ENCODE measurements at regions not wholly inside any gene's neighbourhood (a gene's known extent, or its start where the extent isn't known, plus 50 kb on each side); places are given as distances from the start of the nearest gene placed in this dataset.

DNA sequence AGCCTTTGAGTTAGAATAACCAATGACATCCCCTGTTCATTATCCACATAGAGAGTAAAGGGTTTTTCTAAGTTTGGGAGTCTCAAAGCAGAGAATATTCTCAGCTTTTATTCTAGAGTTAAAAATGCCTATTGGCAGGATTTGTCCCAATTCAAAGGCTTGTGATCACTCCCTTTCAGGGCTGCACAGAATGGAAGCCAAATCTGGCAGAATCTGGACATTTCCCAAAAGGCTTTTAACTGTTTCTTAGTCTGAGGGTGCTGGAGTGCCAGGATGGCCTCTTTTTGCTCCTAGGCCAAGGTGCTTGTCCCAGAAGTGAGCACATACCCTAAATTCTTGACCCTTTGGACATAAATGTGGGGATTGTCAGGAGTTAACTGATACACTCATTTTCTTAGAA, 556.6 kb downstream of the DOK5 start:
- no peak for DNase-seq (ENCODE audit: low spot score)
- Mint-ChIP-seq H3K27ac (ENCODE audit: unreplicated experiment) (no peak overlapping the region), H3K36me3 (ENCODE audit: low read depth, unreplicated experiment) (peaks cover 11% of the 10 kb centered on the region), H3K9me3 (ENCODE audit: unreplicated experiment) (peaks cover 41% of the 10 kb centered on the region), H3K4me1 (ENCODE audit: unreplicated experiment) (no peaks in the 10 kb centered on the region), H3K27me3 (ENCODE audit: unreplicated experiment) (peaks cover 4% of the 10 kb centered on the region), H3K4me3 (ENCODE audit: unreplicated experiment) (no peak overlapping the region)
- TF ChIP-seq, protein P1, sequence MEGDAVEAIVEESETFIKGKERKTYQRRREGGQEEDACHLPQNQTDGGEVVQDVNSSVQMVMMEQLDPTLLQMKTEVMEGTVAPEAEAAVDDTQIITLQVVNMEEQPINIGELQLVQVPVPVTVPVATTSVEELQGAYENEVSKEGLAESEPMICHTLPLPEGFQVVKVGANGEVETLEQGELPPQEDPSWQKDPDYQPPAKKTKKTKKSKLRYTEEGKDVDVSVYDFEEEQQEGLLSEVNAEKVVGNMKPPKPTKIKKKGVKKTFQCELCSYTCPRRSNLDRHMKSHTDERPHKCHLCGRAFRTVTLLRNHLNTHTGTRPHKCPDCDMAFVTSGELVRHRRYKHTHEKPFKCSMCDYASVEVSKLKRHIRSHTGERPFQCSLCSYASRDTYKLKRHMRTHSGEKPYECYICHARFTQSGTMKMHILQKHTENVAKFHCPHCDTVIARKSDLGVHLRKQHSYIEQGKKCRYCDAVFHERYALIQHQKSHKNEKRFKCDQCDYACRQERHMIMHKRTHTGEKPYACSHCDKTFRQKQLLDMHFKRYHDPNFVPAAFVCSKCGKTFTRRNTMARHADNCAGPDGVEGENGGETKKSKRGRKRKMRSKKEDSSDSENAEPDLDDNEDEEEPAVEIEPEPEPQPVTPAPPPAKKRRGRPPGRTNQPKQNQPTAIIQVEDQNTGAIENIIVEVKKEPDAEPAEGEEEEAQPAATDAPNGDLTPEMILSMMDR (IDR thresholded peaks at IDR 0.05; ENCODE audit: unreplicated experiment), result no peak

DNA sequence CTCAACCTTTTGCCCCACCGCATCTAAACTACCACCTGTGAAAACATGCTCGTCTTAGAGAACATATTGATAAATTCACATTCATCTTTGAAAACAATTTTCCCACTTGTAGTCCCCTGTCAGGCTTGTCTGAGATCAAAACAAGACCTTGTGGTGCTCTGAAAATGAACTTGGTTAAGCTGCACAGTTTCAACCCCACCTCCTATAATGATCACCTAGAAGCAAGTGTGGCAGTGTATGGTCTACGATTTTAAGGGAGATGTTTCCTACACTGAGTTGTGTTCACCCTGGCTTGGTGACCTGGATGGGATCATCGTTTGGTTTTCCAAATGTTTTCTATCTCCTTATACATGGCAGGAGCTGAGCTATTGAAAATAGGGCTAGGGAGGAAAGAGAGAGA, 539.4 kb downstream of the DOK5 start:
- Mint-ChIP-seq H3K27ac (ENCODE audit: unreplicated experiment) (no peak overlapping the region), H3K36me3 (ENCODE audit: low read depth, unreplicated experiment) (no peaks in the 10 kb centered on the region), H3K9me3 (ENCODE audit: unreplicated experiment) (peaks cover 26% of the 10 kb centered on the region), H3K4me1 (ENCODE audit: unreplicated experiment) (no peaks in the 10 kb centered on the region), H3K27me3 (ENCODE audit: unreplicated experiment) (peaks cover 1% of the 10 kb centered on the region), H3K4me3 (ENCODE audit: unreplicated experiment) (no peak overlapping the region)
- TF ChIP-seq, protein P1 (IDR thresholded peaks at IDR 0.05; ENCODE audit: unreplicated experiment), result no peak
- DNase-seq (ENCODE audit: low spot score), result no peak

DNA sequence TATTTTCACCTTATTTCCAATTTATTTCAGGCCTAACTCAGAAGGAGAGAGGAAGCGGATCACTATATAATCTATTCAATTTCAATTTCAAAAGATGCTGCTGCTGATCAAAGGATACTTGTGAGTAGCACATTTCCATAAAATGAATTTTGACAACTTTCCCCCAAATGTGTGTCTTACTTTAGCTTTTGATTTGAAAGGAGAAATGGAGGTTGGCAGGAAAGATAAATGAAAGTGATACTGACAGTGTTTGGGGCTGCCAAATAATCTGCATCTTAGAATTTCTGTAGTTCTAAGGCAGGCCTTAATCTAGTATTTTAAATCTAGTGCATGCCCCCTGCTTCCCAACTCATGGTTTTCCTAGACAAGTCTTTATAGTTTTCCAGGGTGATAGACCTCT, 535.4 kb downstream of the DOK5 start:
- no peak overlapping the region for H3K4me3 Mint-ChIP-seq (ENCODE audit: unreplicated experiment)
- H3K4me1 Mint-ChIP-seq (ENCODE audit: unreplicated experiment), result no peaks in the 10 kb centered on the region
- H3K27ac Mint-ChIP-seq (ENCODE audit: unreplicated experiment), result no peak overlapping the region
- DNase-seq (ENCODE audit: low spot score), result no peak
- H3K9me3 Mint-ChIP-seq (ENCODE audit: unreplicated experiment), result peaks cover 33% of the 10 kb centered on the region
- TF ChIP-seq, protein P1 (IDR thresholded peaks at IDR 0.05; ENCODE audit: unreplicated experiment), result no peak
- H3K27me3 Mint-ChIP-seq (ENCODE audit: unreplicated experiment), result peaks cover 1% of the 10 kb centered on the region
- no peaks in the 10 kb centered on the region for H3K36me3 Mint-ChIP-seq (ENCODE audit: low read depth, unreplicated experiment)

DNA sequence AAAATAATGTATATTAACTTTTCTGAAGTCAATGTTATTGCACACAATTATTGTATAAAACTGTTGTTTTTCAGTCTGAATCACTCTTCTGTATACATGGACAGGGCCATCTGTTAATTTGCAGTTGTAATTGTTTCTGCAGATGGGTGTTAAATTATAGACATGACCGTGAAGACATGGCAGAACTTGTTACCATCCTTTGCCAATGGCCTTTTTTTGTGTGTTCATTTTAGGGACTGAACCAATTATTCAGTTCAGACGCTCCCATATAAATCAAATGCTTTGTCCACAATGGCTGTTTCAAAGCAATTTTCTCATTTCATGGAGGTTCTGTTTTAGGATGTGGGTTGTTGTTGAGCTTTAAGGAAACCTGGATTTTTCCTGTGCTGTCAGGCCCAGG, 533.7 kb downstream of the DOK5 start:
- TF ChIP-seq, protein P1 (IDR thresholded peaks at IDR 0.05; ENCODE audit: unreplicated experiment), result no peak
- no peaks in the 10 kb centered on the region for H3K4me1 Mint-ChIP-seq (ENCODE audit: unreplicated experiment)

DNA sequence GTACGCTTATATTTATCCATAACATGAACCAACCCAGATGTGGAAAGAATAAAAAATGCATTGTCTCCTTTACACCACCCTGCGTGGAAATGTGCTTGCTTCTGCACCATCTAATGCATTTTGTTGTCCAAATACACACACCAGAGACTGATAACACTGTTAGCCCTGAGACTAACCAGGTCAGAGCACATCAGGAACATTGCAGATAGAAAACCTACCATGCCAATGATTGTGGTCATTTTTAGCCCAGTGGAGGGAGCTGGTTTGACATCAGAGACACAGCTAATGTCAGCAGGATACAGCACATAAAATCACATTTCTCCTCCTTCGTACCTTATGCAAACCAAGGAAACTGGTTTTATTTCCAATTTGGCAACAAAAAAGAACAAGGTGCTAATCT, 528.7 kb downstream of the DOK5 start:
- no peak for DNase-seq (ENCODE audit: low spot score)
- Mint-ChIP-seq H3K4me3 (ENCODE audit: unreplicated experiment) (no peak overlapping the region), H3K9me3 (ENCODE audit: unreplicated experiment) (peaks cover 22% of the 10 kb centered on the region), H3K36me3 (ENCODE audit: low read depth, unreplicated experiment) (no peaks in the 10 kb centered on the region), H3K27ac (ENCODE audit: unreplicated experiment) (no peak overlapping the region), H3K27me3 (ENCODE audit: unreplicated experiment) (no peaks in the 10 kb centered on the region), H3K4me1 (ENCODE audit: unreplicated experiment) (no peaks in the 10 kb centered on the region)
- TF ChIP-seq, protein P1 (IDR thresholded peaks at IDR 0.05; ENCODE audit: unreplicated experiment), result no peak

More for the DNA sequence above, 533.7 kb downstream of the DOK5 start:
- Mint-ChIP-seq H3K27ac (ENCODE audit: unreplicated experiment) (no peak overlapping the region), H3K36me3 (ENCODE audit: low read depth, unreplicated experiment) (no peaks in the 10 kb centered on the region), H3K4me3 (ENCODE audit: unreplicated experiment) (no peak overlapping the region), H3K27me3 (ENCODE audit: unreplicated experiment) (peaks cover 1% of the 10 kb centered on the region), H3K9me3 (ENCODE audit: unreplicated experiment) (peaks cover 27% of the 10 kb centered on the region)
- DNase-seq (ENCODE audit: low spot score), result no peak

All from endothelial cell (in vitro differentiated cells).